Body of pancreas (tissue), 4 donors: ENCODE measurements at regions not wholly inside any gene's neighbourhood (a gene's known extent, or its start where the extent isn't known, plus 50 kb on each side); places are given as distances from the start of the nearest gene placed in this dataset.

Experiments used
- ATAC-seq: fragments of 150-250 bp; one replicate; pipeline ENCODE4 v1.9.1; 2016
- DNase-seq, 4 donors: peaks; one replicate each; pipeline ENCODE4 v3.0.0-alpha.2; 2019
- H3K27ac ChIP-seq, 4 donors: fragments of 200-600 bp; sonication (generic); 1 replicate in 3 of 4; 2 replicates in 1 of 4; pipeline versions ENCODE4 v1.5.1 to v1.6.1; 2016 to 2019; ENCODE audit warnings: mild to moderate bottlenecking in 1 of 4, mixed read lengths in 1 of 4, moderate library complexity in 1 of 4
- H3K27me3 ChIP-seq, 2 donors: fragments of 200-600 bp; sonication (generic); one replicate each; pipeline ENCODE4 v1.6.0; 2016; ENCODE audit warnings: mild to moderate bottlenecking in 1 of 2
- H3K36me3 ChIP-seq, 2 donors: fragments of 200-600 bp; sonication (generic); replicated peaks in 1 of 2; 2 replicates each; pipeline ENCODE4 v1.5.1; 2016; ENCODE audit warnings: low read depth in 2 of 2; ENCODE audit not compliant: insufficient read depth in 1 of 2
- H3K4me1 ChIP-seq: fragments of 200-600 bp; sonication (generic); one replicate; pipeline ENCODE4 v1.6.0; 2016
- H3K4me3 ChIP-seq, 2 donors: fragments of 200-600 bp; sonication (generic); 1 replicate in 1 of 2; 2 replicates in 1 of 2; pipeline ENCODE4 v1.5.1; 2016 to 2019
- H3K9me3 ChIP-seq, 3 donors: fragments of 200-600 bp; sonication (generic); 1 replicate in 2 of 3; 2 replicates in 1 of 3; pipeline ENCODE4 v1.5.1; 2016
- POLR2A ChIP-seq, 3 donors: fragments of 450-650 bp; IDR thresholded peaks; one replicate each; pipeline ENCODE4 v1.6.1; 2016; ENCODE audit warnings: antibody characterized with exemption in 3 of 3, mild to moderate bottlenecking in 2 of 3
- WGBS, 2 donors: methylation state at CpG; one replicate each; pipeline ENCODE4 v1.1.5; 2017; 5-methylcytosine and 5-hydroxymethylcytosine counted together
- intact Hi-C: fragments of 100-400 bp; cut with DNase I; formaldehyde crosslinking; loops from one replicate; pipeline ENCODE4 v1.15.1; 2023
- TF ChIP-seq, protein P1 (sequence below), 7 experiments: fragments of 450-650 bp in 4 of 7; fragments of 200-600 bp in 3 of 7; sonication (generic) in 3 of 7; IDR thresholded peaks; one replicate each; pipeline ENCODE4 v1.5.1; 2016 to 2019; ENCODE audit warnings: antibody characterized with exemption in 7 of 7

DNA sequence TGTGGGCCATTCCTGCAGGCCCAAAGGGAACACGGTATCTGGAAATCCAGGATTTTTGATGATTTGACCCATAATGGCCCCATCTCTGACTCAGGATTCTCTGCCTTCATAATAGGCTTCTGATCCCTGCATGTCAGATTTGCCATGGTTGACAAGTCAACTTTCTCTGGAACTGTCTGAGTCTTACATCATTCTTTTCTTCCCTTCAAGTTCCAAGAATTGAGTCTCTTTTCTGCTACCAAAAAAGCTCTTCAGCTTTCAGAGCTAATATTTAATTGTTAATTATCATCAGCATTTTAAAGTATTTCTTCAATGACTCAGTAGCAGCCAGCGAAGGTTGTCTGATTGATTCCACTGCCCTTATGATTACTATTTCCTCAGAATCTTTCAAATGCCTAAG lies 244.4 kb upstream of the COL8A1 start:
- H3K9me3 ChIP-seq, result peaks cover 0 to 6% (median 0%) of the 10 kb centered on the region in 3 donors
- no peaks in the 10 kb centered on the region for H3K4me1 ChIP-seq
- ATAC-seq (no peak), DNase-seq (no peak)
- no peaks in the 10 kb centered on the region for H3K36me3 ChIP-seq
- intact Hi-C loops, result no loop called here
- no peaks in the 10 kb centered on the region for H3K27me3 ChIP-seq
- no peak overlapping the region for H3K27ac ChIP-seq
- WGBS, 2 donors, result 56 to 64% methylated on average over 2 of the region's 2 CpGs
- H3K4me3 ChIP-seq, result no peak overlapping the region
- TF ChIP-seq POLR2A (IDR thresholded peaks at IDR 0.05), result no peak
- TF ChIP-seq, protein P1, sequence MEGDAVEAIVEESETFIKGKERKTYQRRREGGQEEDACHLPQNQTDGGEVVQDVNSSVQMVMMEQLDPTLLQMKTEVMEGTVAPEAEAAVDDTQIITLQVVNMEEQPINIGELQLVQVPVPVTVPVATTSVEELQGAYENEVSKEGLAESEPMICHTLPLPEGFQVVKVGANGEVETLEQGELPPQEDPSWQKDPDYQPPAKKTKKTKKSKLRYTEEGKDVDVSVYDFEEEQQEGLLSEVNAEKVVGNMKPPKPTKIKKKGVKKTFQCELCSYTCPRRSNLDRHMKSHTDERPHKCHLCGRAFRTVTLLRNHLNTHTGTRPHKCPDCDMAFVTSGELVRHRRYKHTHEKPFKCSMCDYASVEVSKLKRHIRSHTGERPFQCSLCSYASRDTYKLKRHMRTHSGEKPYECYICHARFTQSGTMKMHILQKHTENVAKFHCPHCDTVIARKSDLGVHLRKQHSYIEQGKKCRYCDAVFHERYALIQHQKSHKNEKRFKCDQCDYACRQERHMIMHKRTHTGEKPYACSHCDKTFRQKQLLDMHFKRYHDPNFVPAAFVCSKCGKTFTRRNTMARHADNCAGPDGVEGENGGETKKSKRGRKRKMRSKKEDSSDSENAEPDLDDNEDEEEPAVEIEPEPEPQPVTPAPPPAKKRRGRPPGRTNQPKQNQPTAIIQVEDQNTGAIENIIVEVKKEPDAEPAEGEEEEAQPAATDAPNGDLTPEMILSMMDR (IDR thresholded peaks at IDR 0.05), result no peak

DNA sequence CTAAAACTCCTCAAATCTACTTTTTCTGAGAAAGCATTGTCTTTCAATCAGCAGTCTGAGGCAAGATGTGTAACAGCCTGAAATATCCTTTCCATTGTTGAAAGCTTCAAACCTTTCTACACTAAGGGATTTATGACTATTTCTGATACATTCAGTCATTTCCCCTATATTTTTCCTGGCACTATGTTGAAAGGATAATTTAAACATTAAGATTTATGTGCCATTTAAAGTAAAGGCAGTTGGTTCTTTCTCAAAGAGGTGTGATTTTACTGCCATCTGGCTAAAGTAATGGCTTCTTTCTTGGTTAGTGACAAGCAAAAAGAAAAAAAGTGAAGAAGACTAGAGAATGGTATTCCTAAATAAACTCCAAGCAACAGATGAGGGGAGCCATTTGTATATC lies 249.6 kb upstream of the COL8A1 start:
- intact Hi-C loops, result no loop called here

DNA sequence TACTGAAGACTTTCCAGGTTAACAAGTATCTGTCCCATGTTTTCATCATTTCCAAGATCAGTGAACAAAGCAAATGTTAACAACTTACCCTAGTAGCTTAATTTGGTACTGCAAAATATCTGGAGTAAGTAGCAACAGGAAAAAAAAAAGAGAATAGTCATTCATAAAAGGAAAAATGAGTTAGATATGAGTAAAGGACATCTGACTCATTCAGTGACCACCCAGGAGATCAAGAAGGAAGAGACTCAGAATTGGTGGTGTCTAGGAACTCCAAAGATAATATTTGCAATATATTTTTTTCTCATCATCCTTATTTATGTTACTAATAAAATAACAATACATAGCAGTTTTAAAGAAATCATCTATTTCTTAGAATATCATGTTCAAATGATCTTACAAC lies 253.8 kb upstream of the COL8A1 start:
- no peaks in the 10 kb centered on the region for H3K9me3 ChIP-seq
- H3K27ac ChIP-seq, result no peak overlapping the region
- intact Hi-C loops, result no loop called here
- no peak for TF ChIP-seq POLR2A (IDR thresholded peaks at IDR 0.05)
- TF ChIP-seq, protein P1 (IDR thresholded peaks at IDR 0.05), result no peak
- H3K4me1 ChIP-seq, result no peaks in the 10 kb centered on the region
- ATAC-seq (no peak), DNase-seq (no peak)
- no peaks in the 10 kb centered on the region for H3K36me3 ChIP-seq
- H3K27me3 ChIP-seq, result no peaks in the 10 kb centered on the region
- no peak overlapping the region for H3K4me3 ChIP-seq

More for the DNA sequence above, 249.6 kb upstream of the COL8A1 start:
- H3K36me3 ChIP-seq, result no peaks in the 10 kb centered on the region
- DNase-seq, result no peak
- no peak overlapping the region for H3K4me3 ChIP-seq
- H3K9me3 ChIP-seq, result no peaks in the 10 kb centered on the region
- H3K4me1 ChIP-seq, result no peaks in the 10 kb centered on the region
- TF ChIP-seq, protein P1 (IDR thresholded peaks at IDR 0.05), result no peak
- no peak for TF ChIP-seq POLR2A (IDR thresholded peaks at IDR 0.05)
- no peak for ATAC-seq
- no peak overlapping the region for H3K27ac ChIP-seq
- no peaks in the 10 kb centered on the region for H3K27me3 ChIP-seq

DNA sequence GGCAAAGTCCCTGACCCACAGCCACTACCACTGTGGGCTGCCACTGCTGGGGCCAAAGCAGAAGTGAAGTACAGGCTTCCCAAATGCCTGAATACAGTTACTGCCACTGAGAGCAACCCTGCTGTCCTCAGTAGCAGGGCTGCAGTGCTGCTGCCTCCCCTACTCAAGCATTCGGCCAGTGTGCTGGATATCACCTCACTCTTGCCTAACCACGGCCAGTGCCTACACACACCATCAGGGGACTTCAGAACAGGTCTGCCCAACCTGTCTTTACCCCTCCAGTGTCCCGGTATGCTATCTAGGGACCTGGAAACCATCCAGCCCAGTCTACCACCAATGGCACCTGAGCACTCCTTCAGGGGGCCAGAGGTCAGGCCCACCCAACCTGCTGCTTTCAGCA lies 261.5 kb upstream of the COL8A1 start:
- no peaks in the 10 kb centered on the region for H3K9me3 ChIP-seq
- ATAC-seq (no peak), DNase-seq (no peak)
- 61 to 64% methylated on average over 2 to 3 of the region's 3 CpGs for WGBS, 2 donors
- H3K4me1 ChIP-seq, result no peaks in the 10 kb centered on the region
- H3K27me3 ChIP-seq, result no peaks in the 10 kb centered on the region
- intact Hi-C loops, result no loop called here
- no peak overlapping the region for H3K4me3 ChIP-seq
- H3K36me3 ChIP-seq, result no peaks in the 10 kb centered on the region
- TF ChIP-seq, protein P1 (IDR thresholded peaks at IDR 0.05), result no peak
- TF ChIP-seq POLR2A (IDR thresholded peaks at IDR 0.05), result no peak
- H3K27ac ChIP-seq, result no peak overlapping the region

DNA sequence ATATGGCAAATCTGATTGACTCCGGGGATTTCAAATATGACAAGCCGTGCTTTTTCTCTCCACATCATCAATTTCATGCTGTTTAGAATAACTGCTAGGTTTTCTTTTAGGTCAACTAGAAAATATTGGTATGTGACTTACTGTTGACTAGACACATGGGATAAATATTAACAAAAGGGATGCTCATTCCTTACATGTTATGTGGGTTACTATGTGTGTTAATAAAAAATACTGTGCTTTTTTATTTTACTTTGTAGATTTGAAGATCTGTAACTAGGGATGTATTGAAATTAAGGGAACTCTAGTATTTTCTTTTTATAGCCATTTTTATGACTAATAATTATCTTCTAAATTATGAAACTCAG lies 264.6 kb upstream of the COL8A1 start:
- no peaks in the 10 kb centered on the region for H3K9me3 ChIP-seq
- WGBS, 2 donors, result 70 to 71% methylated on average over 2 of the region's 2 CpGs
- no peaks in the 10 kb centered on the region for H3K36me3 ChIP-seq
- H3K27ac ChIP-seq, result no peak overlapping the region
- intact Hi-C loops, result no loop called here
- no peaks in the 10 kb centered on the region for H3K27me3 ChIP-seq
- ATAC-seq, result no peak
- H3K4me1 ChIP-seq, result no peaks in the 10 kb centered on the region
- TF ChIP-seq, protein P1 (IDR thresholded peaks at IDR 0.05), result no peak
- TF ChIP-seq POLR2A (IDR thresholded peaks at IDR 0.05), result no peak
- H3K4me3 ChIP-seq, result no peak overlapping the region
- no peak for DNase-seq
